HUES64 (cell line): ENCODE measurements at regions not wholly inside any gene's neighbourhood (a gene's known extent, or its start where the extent isn't known, plus 50 kb on each side); places are given as distances from the start of the nearest gene placed in this dataset.

Experiments used
- H3K27ac ChIP-seq: 2 replicates; pipeline ENCODE4 v1.7.0; 2013; ENCODE audit warnings: low read depth, low read length, inconsistent platforms
- H3K27me3 ChIP-seq: 2 replicates; pipeline ENCODE4 v1.6.1; 2013; ENCODE audit warnings: mild to moderate bottlenecking, low read length; ENCODE audit not compliant: insufficient read depth
- H3K36me3 ChIP-seq: 2 replicates; pipeline ENCODE4 v1.6.1; 2013; ENCODE audit warnings: mild to moderate bottlenecking, low read length; ENCODE audit not compliant: insufficient read depth
- H3K4me1 ChIP-seq: 2 replicates; pipeline ENCODE4 v1.6.1; 2013; ENCODE audit warnings: mild to moderate bottlenecking, low read length, moderate library complexity; ENCODE audit not compliant: insufficient read depth
- H3K4me3 ChIP-seq: 2 replicates; pipeline ENCODE4 v1.5.1; 2013; ENCODE audit warnings: mild to moderate bottlenecking, low read length, moderate library complexity
- H3K9ac ChIP-seq: 2 replicates; pipeline ENCODE4 v1.6.1; 2013; ENCODE audit warnings: mild to moderate bottlenecking, low read depth, low read length
- H3K9me3 ChIP-seq: 2 replicates; pipeline ENCODE4 v1.6.1; 2013; ENCODE audit warnings: low read depth, low read length; ENCODE audit not compliant: insufficient read depth
- WGBS: fragments of 150-250, 120-280 bp; methylation state at CpG from one replicate; pipeline ENCODE4 v1.1.7; 2013; ENCODE audit warnings: missing lambda C conversion rate; 5-methylcytosine and 5-hydroxymethylcytosine counted together

DNA sequence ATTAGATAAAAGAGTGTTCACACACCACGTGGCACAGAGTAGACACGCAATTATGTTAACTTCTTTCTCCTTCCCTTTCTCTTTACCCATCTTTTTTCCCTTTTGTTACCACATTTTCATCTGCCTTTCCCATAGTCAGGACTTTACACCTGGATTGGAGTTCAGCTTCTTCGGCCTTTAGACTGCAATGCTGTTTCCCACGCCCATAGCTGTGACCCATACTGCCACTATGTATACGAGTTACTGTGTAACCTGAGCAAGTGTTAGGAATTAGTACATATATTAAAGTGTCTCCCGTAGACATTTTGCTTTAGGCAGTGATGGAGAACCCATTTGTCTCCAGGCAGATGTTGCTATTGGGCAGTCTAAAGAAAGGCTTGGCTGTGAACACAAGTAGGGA is 143.6 kb upstream of the SLC28A3 start:
- Histone ChIP-seq H3K36me3 (no peaks in the 10 kb centered on the region), H3K4me1 (no peaks in the 10 kb centered on the region), H3K4me3 (no peak overlapping the region), H3K9me3 (no peaks in the 10 kb centered on the region), H3K27ac (no peak overlapping the region), H3K9ac (no peak overlapping the region), H3K27me3 (no peaks in the 10 kb centered on the region)
- 95% methylated on average over 6 of the region's 6 CpGs for WGBS

GRCh38 chr9:84485539-84485938 is 145.0 kb upstream of the SLC28A3 start:
- H3K36me3 ChIP-seq, result no peaks in the 10 kb centered on the region
- no peak overlapping the region for H3K27ac ChIP-seq
- H3K9me3 ChIP-seq, result no peaks in the 10 kb centered on the region
- WGBS, result 97% methylated on average over 2 of the region's 2 CpGs
- H3K4me1 ChIP-seq, result no peaks in the 10 kb centered on the region
- no peak overlapping the region for H3K4me3 ChIP-seq
- no peak overlapping the region for H3K9ac ChIP-seq
- H3K27me3 ChIP-seq, result no peaks in the 10 kb centered on the region

- Histone ChIP-seq H3K9me3 (no peaks in the 10 kb centered on the region), H3K27me3 (no peaks in the 10 kb centered on the region), H3K4me1 (no peaks in the 10 kb centered on the region), H3K4me3 (no peak overlapping the region), H3K9ac (no peak overlapping the region), H3K36me3 (no peaks in the 10 kb centered on the region), H3K27ac (no peak overlapping the region)
- WGBS, result 88% methylated on average over 1 of the region's 1 CpG
Measured at GRCh38 chr9:84486663-84487062, 146.1 kb upstream of the SLC28A3 start.

DNA sequence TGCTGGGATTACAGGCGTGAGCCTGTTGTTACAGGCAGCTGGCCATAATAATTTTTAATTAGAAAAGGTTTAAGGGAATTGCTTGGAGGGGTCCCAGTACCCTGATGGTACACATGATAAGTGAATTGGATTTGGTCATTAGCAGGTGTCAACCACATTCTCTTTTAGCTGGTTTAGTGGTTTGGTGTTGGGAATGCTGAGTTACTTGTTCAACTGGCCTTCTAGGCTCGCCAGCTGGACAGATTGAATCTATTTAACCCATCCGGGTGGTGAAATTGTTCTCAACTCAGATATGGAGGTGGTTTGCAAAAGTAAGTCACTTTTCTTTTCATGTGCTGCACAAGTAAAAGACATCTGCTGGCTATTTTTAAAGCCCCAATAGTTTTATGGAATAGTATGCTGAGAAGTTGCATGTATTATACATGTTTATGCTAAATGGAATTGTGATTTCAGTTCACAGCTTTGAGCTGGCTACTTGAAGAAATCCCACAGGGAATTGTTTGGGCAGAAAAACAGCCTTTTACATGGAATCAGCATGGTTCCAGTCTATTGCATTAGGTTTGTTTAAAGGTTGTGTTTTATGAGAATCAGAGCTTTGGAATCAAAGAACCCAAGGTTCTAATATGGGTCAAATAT is 149.8 kb upstream of the SLC28A3 start:
- no peaks in the 10 kb centered on the region for H3K27me3 ChIP-seq
- H3K36me3 ChIP-seq, result no peaks in the 10 kb centered on the region
- 97% methylated on average over 3 of the region's 3 CpGs for WGBS
- no peak overlapping the region for H3K9ac ChIP-seq
- H3K4me1 ChIP-seq, result no peaks in the 10 kb centered on the region
- no peaks in the 10 kb centered on the region for H3K9me3 ChIP-seq
- H3K4me3 ChIP-seq, result no peak overlapping the region
- H3K27ac ChIP-seq, result no peak overlapping the region

DNA sequence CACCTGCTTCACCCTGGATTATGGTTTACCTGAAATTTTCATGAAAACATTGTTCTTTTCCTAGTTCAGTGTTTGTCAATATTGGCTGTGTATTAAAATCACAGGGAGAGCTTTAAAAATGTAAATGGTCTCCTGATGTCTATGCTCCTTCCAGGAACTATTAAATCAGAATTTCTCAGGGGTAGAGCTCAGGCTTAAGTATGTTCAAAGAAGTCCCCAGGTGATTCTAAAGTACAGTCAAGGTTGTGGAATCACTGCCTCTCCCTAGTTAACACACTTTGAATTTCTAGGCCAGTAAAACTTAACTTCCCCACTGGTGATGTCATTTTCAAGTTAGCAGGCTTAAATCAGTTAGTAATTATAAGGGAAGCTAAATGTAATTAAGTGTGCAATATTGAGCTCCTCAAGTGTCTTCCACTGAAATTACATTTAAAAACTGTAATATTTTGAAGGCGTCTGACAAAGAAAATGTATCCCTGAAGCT is 150.3 kb upstream of the SLC28A3 start:
- 97% methylated on average over 1 of the region's 1 CpG for WGBS
- Histone ChIP-seq H3K27ac (no peak overlapping the region), H3K4me1 (no peaks in the 10 kb centered on the region), H3K4me3 (no peak overlapping the region), H3K9me3 (no peaks in the 10 kb centered on the region), H3K27me3 (no peaks in the 10 kb centered on the region), H3K36me3 (no peaks in the 10 kb centered on the region), H3K9ac (no peak overlapping the region)

GRCh38 chr9:84492366-84493159 is 152.0 kb upstream of the SLC28A3 start:
- no peak overlapping the region for H3K27ac ChIP-seq
- H3K9me3 ChIP-seq, result no peaks in the 10 kb centered on the region
- WGBS, result 92% methylated on average over 2 of the region's 3 CpGs
- H3K27me3 ChIP-seq, result no peaks in the 10 kb centered on the region
- H3K36me3 ChIP-seq, result no peaks in the 10 kb centered on the region
- H3K9ac ChIP-seq, result no peak overlapping the region
- no peak overlapping the region for H3K4me3 ChIP-seq
- H3K4me1 ChIP-seq, result no peaks in the 10 kb centered on the region

DNA sequence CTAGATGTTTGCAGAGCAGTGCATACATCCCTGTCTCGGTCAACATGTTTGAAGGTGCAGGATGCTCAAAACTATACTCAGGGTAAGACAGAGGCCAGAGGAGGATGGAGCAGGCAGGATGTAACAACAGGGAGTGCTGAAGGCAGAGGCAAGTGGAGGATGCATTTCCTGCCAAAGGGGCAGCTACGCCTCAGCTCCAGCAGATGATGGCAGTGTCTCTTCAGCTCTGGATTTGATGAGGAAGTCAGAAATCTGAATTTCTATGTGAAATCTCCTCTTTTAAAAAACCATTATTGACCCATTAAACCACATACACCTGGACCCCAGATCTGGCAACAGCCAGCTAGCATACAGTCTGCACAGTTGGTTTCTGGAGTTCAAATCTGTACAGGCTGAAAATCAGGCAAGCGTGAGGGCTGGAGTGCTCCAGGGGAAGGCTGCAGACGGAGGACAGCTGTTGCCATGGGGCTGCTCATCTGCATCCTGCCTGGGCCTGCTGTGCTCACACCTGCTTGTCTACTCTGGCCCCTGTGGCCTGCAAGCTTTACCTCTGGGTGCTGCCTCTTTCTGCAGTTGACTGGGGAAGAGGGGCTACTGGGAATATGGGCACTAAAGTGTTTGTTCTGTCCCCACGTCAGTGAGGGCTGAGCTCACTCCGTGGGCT is 152.9 kb upstream of the SLC28A3 start:
- WGBS, result 72% methylated on average over 6 of the region's 6 CpGs
- no peaks in the 10 kb centered on the region for H3K27me3 ChIP-seq
- no peaks in the 10 kb centered on the region for H3K9me3 ChIP-seq

GRCh38 chr9:84499969-84500582 is 159.5 kb upstream of the SLC28A3 start:
- no peaks in the 10 kb centered on the region for H3K9me3 ChIP-seq
- H3K9ac ChIP-seq, result no peak overlapping the region
- H3K4me1 ChIP-seq, result no peaks in the 10 kb centered on the region
- H3K36me3 ChIP-seq, result no peaks in the 10 kb centered on the region
- H3K4me3 ChIP-seq, result no peak overlapping the region
- H3K27me3 ChIP-seq, result no peaks in the 10 kb centered on the region
- 89% methylated on average over 1 of the region's 1 CpG for WGBS
- no peak overlapping the region for H3K27ac ChIP-seq

More for the DNA sequence above, 152.9 kb upstream of the SLC28A3 start:
- H3K4me3 ChIP-seq, result no peak overlapping the region
- no peak overlapping the region for H3K27ac ChIP-seq
- no peak overlapping the region for H3K9ac ChIP-seq
- no peaks in the 10 kb centered on the region for H3K4me1 ChIP-seq
- H3K36me3 ChIP-seq, result no peaks in the 10 kb centered on the region

DNA sequence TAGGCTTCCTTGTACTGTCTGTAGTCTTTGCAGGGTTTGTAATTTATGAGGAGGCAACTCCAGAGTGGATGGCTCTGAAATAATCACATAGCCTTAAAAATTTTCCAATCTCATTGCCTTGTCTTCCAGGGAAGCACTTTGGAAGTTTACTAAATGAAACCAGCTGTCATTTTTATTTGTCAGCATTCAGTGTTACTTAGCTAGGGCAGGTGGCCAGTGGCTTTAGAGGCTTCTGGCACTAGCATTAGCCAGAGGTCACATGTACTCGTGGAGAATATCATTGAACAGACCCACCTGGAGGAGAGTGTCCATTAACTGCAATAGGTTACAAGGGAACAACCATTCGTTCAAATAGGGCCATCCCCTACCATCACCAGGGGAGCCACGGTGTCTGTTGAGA is 160.3 kb upstream of the SLC28A3 start:
- H3K27ac ChIP-seq, result no peak overlapping the region
- H3K9ac ChIP-seq, result no peak overlapping the region
- 90% methylated on average over 3 of the region's 3 CpGs for WGBS

GRCh38 chr9:84501587-84501986 is 161.0 kb upstream of the SLC28A3 start:
- Histone ChIP-seq H3K4me3 (no peak overlapping the region), H3K27me3 (no peaks in the 10 kb centered on the region), H3K9me3 (peaks cover 6% of the 10 kb centered on the region; the same call in 1 of the 2 replicates), H3K27ac (no peak overlapping the region), H3K4me1 (no peaks in the 10 kb centered on the region), H3K9ac (no peak overlapping the region), H3K36me3 (no peaks in the 10 kb centered on the region)

More for the DNA sequence above, 160.3 kb upstream of the SLC28A3 start:
- Histone ChIP-seq H3K4me3 (no peak overlapping the region), H3K4me1 (no peaks in the 10 kb centered on the region), H3K36me3 (no peaks in the 10 kb centered on the region), H3K9me3 (0 out of 2 replicates have a peak, but pooled peaks cover 4% of the 10 kb centered on the region), H3K27me3 (no peaks in the 10 kb centered on the region)

GRCh38 chr9:84502066-84502465 is 161.5 kb upstream of the SLC28A3 start:
- H3K4me3 ChIP-seq, result no peak overlapping the region
- peaks cover 10% of the 10 kb centered on the region; the same call in 1 of the 2 replicates for H3K9me3 ChIP-seq
- H3K4me1 ChIP-seq, result no peaks in the 10 kb centered on the region
- no peaks in the 10 kb centered on the region for H3K36me3 ChIP-seq
- no peak overlapping the region for H3K27ac ChIP-seq
- H3K27me3 ChIP-seq, result no peaks in the 10 kb centered on the region
- H3K9ac ChIP-seq, result no peak overlapping the region
